T-cell (primary cell): ENCODE measurements at regions not wholly inside any gene's neighbourhood (a gene's known extent, or its start where the extent isn't known, plus 50 kb on each side); places are given as distances from the start of the nearest gene placed in this dataset.

Source experiments
- ATAC-seq, 4 experiments: fragments of 200-7000 bp in 3 of 4; fragments of 150-1000 bp in 1 of 4; cut with Tn5 transposase; replicated peaks in 1 of 4; 1 replicate in 3 of 4; 2 replicates in 1 of 4; pipeline ENCODE4 v1.10.0; 2021; ENCODE audit warnings: moderate library complexity in 3 of 4, mild to moderate bottlenecking in 2 of 4, moderate number of reproducible peaks in 1 of 4
- CTCF ChIA-PET, 2 donors: fragments of 300-600 bp; sonication (Branson Sonifier 250); formaldehyde crosslinking; loops; one replicate each; lab custom pipeline; 2022; ENCODE audit warnings: antibody characterized with exemption in 2 of 2; lab: Charles Lee
- POLR2A ChIA-PET, 2 donors: fragments of 300-600 bp; sonication (Branson Sonifier 250); formaldehyde crosslinking; loops; one replicate each; lab custom pipeline; 2022; ENCODE audit warnings: antibody characterized with exemption in 2 of 2; lab: Charles Lee
- DNase-seq, 35 experiments: peaks; one replicate each; pipeline versions ENCODE4 v3.0.0 to v3.0.0-alpha.2; 2013 to 2023
- H3K27ac ChIP-seq: one replicate; pipeline ENCODE4 v1.5.1; 2013; ENCODE audit warnings: low read length
- H3K27me3 ChIP-seq, 2 experiments: replicated peaks in 1 of 2; 1 replicate in 1 of 2; 2 replicates in 1 of 2; pipeline versions ENCODE4 v1.6.1 to v1.7.0; 2013; ENCODE audit warnings: low read length in 1 of 2, mixed read lengths in 1 of 2; ENCODE audit not compliant: control insufficient read depth in 2 of 2, insufficient read depth in 2 of 2; ENCODE audit errors: extremely low read depth in 1 of 2
- H3K36me3 ChIP-seq, 2 donors: 1 replicate in 1 of 2; 2 replicates in 1 of 2; pipeline versions ENCODE4 v1.6.1 to v1.7.0; 2013; ENCODE audit warnings: low read length in 1 of 2; ENCODE audit not compliant: control insufficient read depth in 2 of 2, insufficient read depth in 1 of 2; ENCODE audit errors: extremely low read depth in 1 of 2
- H3K4me1 ChIP-seq, 2 experiments: 1 replicate in 1 of 2; 2 replicates in 1 of 2; pipeline versions ENCODE4 v1.6.1 to v1.7.0; 2013; ENCODE audit warnings: low read length in 2 of 2, mixed read lengths in 1 of 2; ENCODE audit not compliant: insufficient read depth in 2 of 2, control insufficient read depth in 1 of 2; ENCODE audit errors: extremely low read depth in 1 of 2
- H3K4me3 ChIP-seq, 2 donors: 1 replicate in 1 of 2; 2 replicates in 1 of 2; pipeline versions ENCODE4 v1.5.1 to v1.7.0; 2013; ENCODE audit warnings: mild to moderate bottlenecking in 2 of 2, low read length in 1 of 2, moderate library complexity in 1 of 2; ENCODE audit not compliant: control insufficient read depth in 1 of 2; ENCODE audit errors: extremely low read depth in 1 of 2
- H3K9me3 ChIP-seq: 2 replicates; pipeline ENCODE4 v1.7.0; 2013
- H3K27ac Mint-ChIP-seq, 2 donors: one replicate each; pipeline ENCODE4 v1.8.0; 2020 to 2021; ENCODE audit warnings: mild to moderate bottlenecking in 2 of 2, mixed read lengths in 2 of 2
- H3K27me3 Mint-ChIP-seq, 2 donors: one replicate each; pipeline ENCODE4 v1.8.0; 2021 to 2022; ENCODE audit warnings: mixed read lengths in 2 of 2
- H3K36me3 Mint-ChIP-seq: one replicate; pipeline ENCODE4 v1.8.0; 2021; ENCODE audit warnings: mixed read lengths
- H3K4me1 Mint-ChIP-seq, 3 donors: one replicate each; pipeline ENCODE4 v1.8.0; 2020 to 2022; ENCODE audit warnings: mixed read lengths in 3 of 3, mild to moderate bottlenecking in 1 of 3
- H3K4me3 Mint-ChIP-seq, 3 donors: one replicate each; pipeline ENCODE4 v1.8.0; 2020 to 2022; ENCODE audit warnings: mild to moderate bottlenecking in 3 of 3, mixed read lengths in 3 of 3, moderate library complexity in 3 of 3
- H3K9me3 Mint-ChIP-seq, 3 donors: one replicate each; pipeline ENCODE4 v1.8.0; 2020 to 2022; ENCODE audit warnings: mixed read lengths in 3 of 3
- WGBS: methylation state at CpG from one replicate; pipeline ENCODE4 v1.1.5; 2013; ENCODE audit warnings: missing lambda C conversion rate; ENCODE audit not compliant: insufficient coverage; 5-methylcytosine and 5-hydroxymethylcytosine counted together

- Mint-ChIP-seq H3K27me3 (no peaks in the 10 kb centered on the region), H3K27ac (no peak overlapping the region), H3K9me3 (no peaks in the 10 kb centered on the region), H3K36me3 (no peaks in the 10 kb centered on the region), H3K4me3 (no peak overlapping the region), H3K4me1 (no peaks in the 10 kb centered on the region)
- POLR2A ChIA-PET = interaction anchor here in 1 of 2 donors (0.7 kb wide), 1 partner anchor 56 kb away, joined by 3 read pairs; no protein-coding TSS in a partner anchor
- CTCF ChIA-PET = no interaction called here
- no peak for ATAC-seq
- Histone ChIP-seq H3K36me3 (no peaks in the 10 kb centered on the region), H3K9me3 (no peaks in the 10 kb centered on the region), H3K4me1 (no peaks in the 10 kb centered on the region), H3K27me3 (no peaks in the 10 kb centered on the region), H3K27ac (no peak overlapping the region), H3K4me3 (no peak overlapping the region)
- DNase-seq = no peak
Measured at GRCh38 chrX:121102101-121102500, 54.7 kb downstream of the GLUD2 start.

- DNase-seq (no peak), ATAC-seq (no peak)
- H3K36me3 ChIP-seq = no peaks in the 10 kb centered on the region
- no peak overlapping the region for H3K27ac Mint-ChIP-seq
- no peaks in the 10 kb centered on the region for H3K4me1 ChIP-seq
- no peaks in the 10 kb centered on the region for H3K9me3 Mint-ChIP-seq
- ChIA-PET CTCF (no interaction called here), POLR2A (no interaction called here)
- H3K36me3 Mint-ChIP-seq = no peaks in the 10 kb centered on the region
- H3K4me3 ChIP-seq = no peak overlapping the region
- no peaks in the 10 kb centered on the region for H3K27me3 Mint-ChIP-seq
- H3K4me3 Mint-ChIP-seq = no peak overlapping the region
- no peaks in the 10 kb centered on the region for H3K9me3 ChIP-seq
- no peak overlapping the region for H3K27ac ChIP-seq
- no peaks in the 10 kb centered on the region for H3K4me1 Mint-ChIP-seq
- H3K27me3 ChIP-seq = no peaks in the 10 kb centered on the region
Measured at GRCh38 chrX:121103381-121103780, 56.0 kb downstream of the GLUD2 start.

GRCh38 chrX:121106484-121107235, 59.2 kb downstream of the GLUD2 start:
- ATAC-seq (no peak), DNase-seq (no peak)
- no peaks in the 10 kb centered on the region for H3K9me3 ChIP-seq
- no peaks in the 10 kb centered on the region for H3K27me3 Mint-ChIP-seq
- no peaks in the 10 kb centered on the region for H3K27me3 ChIP-seq
- H3K4me3 Mint-ChIP-seq = no peak overlapping the region
- peaks cover 0 to 2% (median 0%) of the 10 kb centered on the region in 3 donors for H3K9me3 Mint-ChIP-seq
- H3K4me3 ChIP-seq = no peak overlapping the region
- ChIA-PET POLR2A (no interaction called here), CTCF (no interaction called here)
- H3K36me3 Mint-ChIP-seq = no peaks in the 10 kb centered on the region
- H3K27ac Mint-ChIP-seq = no peak overlapping the region
- no peaks in the 10 kb centered on the region for H3K4me1 ChIP-seq
- no peak overlapping the region for H3K27ac ChIP-seq
- H3K4me1 Mint-ChIP-seq = no peaks in the 10 kb centered on the region
- no peaks in the 10 kb centered on the region for H3K36me3 ChIP-seq
- no CpG with 5 or more reads among the region's 7 CpGs for WGBS

- ATAC-seq (no peak), DNase-seq (no peak)
- 100% methylated on average over 1 of the region's 2 CpGs for WGBS
- H3K27ac Mint-ChIP-seq = no peak overlapping the region
- H3K4me3 Mint-ChIP-seq = no peak overlapping the region
- Histone ChIP-seq H3K27ac (no peak overlapping the region), H3K4me3 (no peak overlapping the region), H3K4me1 (no peaks in the 10 kb centered on the region), H3K36me3 (no peaks in the 10 kb centered on the region), H3K27me3 (no peaks in the 10 kb centered on the region), H3K9me3 (no peaks in the 10 kb centered on the region)
- H3K36me3 Mint-ChIP-seq = no peaks in the 10 kb centered on the region
- CTCF ChIA-PET = no interaction called here
- POLR2A ChIA-PET = no interaction called here
- H3K27me3 Mint-ChIP-seq = peaks cover 0 to 3% of the 10 kb centered on the region in 2 donors
- H3K9me3 Mint-ChIP-seq = peaks cover 0 to 2% (median 0%) of the 10 kb centered on the region in 3 donors
- no peaks in the 10 kb centered on the region for H3K4me1 Mint-ChIP-seq
Measured at GRCh38 chrX:121109986-121110385, 62.6 kb downstream of the GLUD2 start.

- POLR2A ChIA-PET = no interaction called here
- Histone ChIP-seq H3K4me1 (no peaks in the 10 kb centered on the region), H3K4me3 (no peak overlapping the region), H3K9me3 (no peaks in the 10 kb centered on the region), H3K27ac (no peak overlapping the region), H3K27me3 (no peaks in the 10 kb centered on the region), H3K36me3 (no peaks in the 10 kb centered on the region)
- Mint-ChIP-seq H3K36me3 (no peaks in the 10 kb centered on the region), H3K9me3 (peaks cover 0 to 2% (median 0%) of the 10 kb centered on the region in 3 donors), H3K4me1 (no peaks in the 10 kb centered on the region), H3K4me3 (no peak overlapping the region), H3K27ac (no peak overlapping the region), H3K27me3 (peaks cover 0 to 3% of the 10 kb centered on the region in 2 donors)
- WGBS = no CpG with 5 or more reads among the region's 3 CpGs
- ATAC-seq = no peak
- CTCF ChIA-PET = no interaction called here
- no peak for DNase-seq
Measured at GRCh38 chrX:121110536-121110935, 63.1 kb downstream of the GLUD2 start.

- no CpG with 5 or more reads among the region's 1 CpG for WGBS
- H3K36me3 Mint-ChIP-seq = no peaks in the 10 kb centered on the region
- DNase-seq = no peak
- no peaks in the 10 kb centered on the region for H3K4me1 Mint-ChIP-seq
- Histone ChIP-seq H3K27ac (no peak overlapping the region), H3K4me1 (no peaks in the 10 kb centered on the region), H3K36me3 (no peaks in the 10 kb centered on the region), H3K9me3 (no peaks in the 10 kb centered on the region), H3K4me3 (no peak overlapping the region), H3K27me3 (no peaks in the 10 kb centered on the region)
- H3K27ac Mint-ChIP-seq = no peak overlapping the region
- peaks cover 0 to 3% of the 10 kb centered on the region in 2 donors for H3K27me3 Mint-ChIP-seq
- H3K9me3 Mint-ChIP-seq = peaks cover 0 to 2% (median 0%) of the 10 kb centered on the region in 3 donors
- no peak for ATAC-seq
- POLR2A ChIA-PET = no interaction called here
- no peak overlapping the region for H3K4me3 Mint-ChIP-seq
- CTCF ChIA-PET = no interaction called here
Measured at GRCh38 chrX:121114691-121115090, 67.3 kb downstream of the GLUD2 start.
